HG03039 (cell line): ENCODE measurements at regions not wholly inside any gene's neighbourhood (a gene's known extent, or its start where the extent isn't known, plus 50 kb on each side); places are given as distances from the start of the nearest gene placed in this dataset.

Experiments
- ATAC-seq: cut with Tn5 transposase; IDR thresholded peaks from one replicate; pipeline ENCODE4 v1.9.1; 2021; ENCODE audit warnings: mild to moderate bottlenecking, moderate library complexity; ENCODE audit not compliant: unreplicated experiment

- no peak for ATAC-seq
Measured at GRCh38 chr7:36029853-36030515, 123.1 kb upstream of the EEPD1 start.

- ATAC-seq: no peak
Measured at GRCh38 chr7:36032361-36032818, 120.7 kb upstream of the EEPD1 start.

- no peak for ATAC-seq
Measured at GRCh38 chr7:36034020-36034419, 119.0 kb upstream of the EEPD1 start.

DNA sequence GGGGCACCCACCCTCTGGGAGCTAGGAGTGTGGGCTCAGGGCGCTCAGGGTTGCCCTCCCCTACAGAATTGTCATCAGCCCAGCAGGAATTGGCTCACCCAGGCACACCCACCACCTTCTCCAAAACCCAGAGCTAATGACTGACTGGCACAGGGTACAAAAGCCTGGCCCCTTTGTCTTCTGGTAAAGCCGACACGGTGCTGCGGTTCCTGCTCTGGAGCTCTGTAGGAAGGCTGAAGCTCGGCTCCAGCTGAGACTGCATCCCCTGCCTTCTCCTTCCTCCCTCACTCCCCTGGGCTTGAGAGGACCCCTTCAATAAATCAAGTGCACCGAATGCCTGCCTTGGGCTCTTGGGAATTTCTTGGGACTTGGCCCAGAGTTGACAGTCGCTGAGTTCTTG is 117.9 kb upstream of the EEPD1 start:
- no peak for ATAC-seq

DNA sequence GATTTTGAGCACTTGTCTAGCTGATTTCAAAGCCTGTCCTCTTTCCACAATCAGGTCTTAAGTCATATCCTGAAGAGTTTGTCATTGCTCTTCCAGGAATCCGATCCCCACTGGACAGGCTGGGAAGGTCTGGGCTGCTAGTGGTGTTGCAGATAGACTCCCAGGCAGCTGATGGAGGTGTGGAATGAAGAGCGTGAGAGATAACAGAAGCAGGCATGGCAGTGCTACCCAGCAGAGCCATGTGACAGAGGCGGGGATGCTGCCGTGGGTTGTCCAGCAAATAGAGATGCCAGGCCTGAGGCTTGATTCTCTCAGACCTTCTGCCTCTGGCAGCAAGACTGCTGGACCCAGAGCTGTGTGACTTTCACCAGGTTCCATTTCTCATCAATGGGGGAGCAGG is 116.5 kb upstream of the EEPD1 start:
- ATAC-seq: no peak

DNA sequence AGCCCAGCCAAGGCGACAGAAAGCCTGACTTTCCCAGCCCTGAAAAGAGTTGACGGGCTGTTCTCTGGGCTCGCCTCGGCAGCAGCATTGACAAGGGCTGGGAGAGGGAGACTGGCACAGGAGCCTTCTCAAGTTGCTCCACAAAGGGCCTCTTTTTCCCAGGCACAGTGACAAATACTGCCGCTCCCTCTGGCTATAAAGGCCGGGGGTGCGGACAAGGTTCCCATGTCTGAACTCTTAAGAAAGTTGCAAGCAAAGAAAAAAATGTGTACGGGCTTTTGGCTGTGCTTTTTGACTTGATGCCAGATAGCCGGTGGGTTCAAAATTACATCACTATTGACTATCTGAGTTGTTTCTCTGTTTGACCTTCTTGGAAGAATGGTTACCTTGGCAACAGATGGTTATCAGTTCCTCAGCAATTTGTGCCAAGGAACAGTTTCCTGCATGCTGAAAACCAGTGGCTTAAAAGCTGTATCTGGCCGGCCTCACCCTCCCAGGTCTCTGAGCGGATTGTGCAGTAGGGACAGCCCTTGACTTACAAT is 115.9 kb upstream of the EEPD1 start:
- no peak for ATAC-seq

- no peak for ATAC-seq
Measured at GRCh38 chr7:36038063-36038721, 114.9 kb upstream of the EEPD1 start.

DNA sequence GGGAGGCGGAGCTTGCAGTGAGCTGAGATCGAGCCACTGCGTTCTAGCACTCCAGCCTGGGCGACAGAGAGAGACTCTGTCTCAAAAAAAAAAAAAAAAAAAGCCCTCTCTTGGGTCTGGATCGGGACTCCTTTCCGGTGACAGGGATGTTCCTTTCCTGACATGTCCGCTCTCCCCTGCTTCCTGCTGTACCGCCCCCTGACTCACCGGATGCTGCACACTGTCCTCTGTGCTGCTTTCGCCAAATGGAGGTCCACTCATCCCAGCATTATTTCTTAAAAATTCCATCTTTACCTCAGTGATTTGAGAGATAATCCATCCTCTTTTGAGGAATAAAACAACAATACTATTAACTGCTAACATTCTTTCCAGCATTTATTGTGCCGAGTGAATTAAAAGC is 113.8 kb upstream of the EEPD1 start:
- ATAC-seq: no peak

DNA sequence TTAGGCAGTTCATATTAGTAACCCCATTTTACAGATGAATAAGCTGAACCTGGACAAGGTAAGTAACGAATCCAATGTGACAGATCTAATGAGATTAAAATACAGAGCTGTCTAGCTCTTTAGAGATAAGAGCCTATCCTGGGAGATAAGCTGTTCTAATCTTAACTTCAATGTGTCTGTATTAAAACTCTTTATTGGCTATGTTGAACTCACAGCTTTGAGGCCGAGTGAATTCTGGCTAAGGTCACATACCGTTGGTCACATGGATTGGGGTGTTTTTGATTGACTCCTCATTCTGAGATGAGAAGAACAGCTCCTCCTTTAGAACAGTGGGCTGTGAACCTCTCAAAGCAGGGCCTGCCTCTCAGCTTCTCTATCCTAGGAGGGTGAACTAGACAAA is 113.4 kb upstream of the EEPD1 start:
- ATAC-seq: no peak

GRCh38 chr7:36040679-36041078 is 112.4 kb upstream of the EEPD1 start:
- ATAC-seq: no peak

GRCh38 chr7:36044101-36044892 is 108.8 kb upstream of the EEPD1 start:
- no peak for ATAC-seq

GRCh38 chr7:36045326-36045725 is 107.7 kb upstream of the EEPD1 start:
- ATAC-seq: no peak

GRCh38 chr7:36045830-36046341 is 107.2 kb upstream of the EEPD1 start:
- ATAC-seq: no peak

DNA sequence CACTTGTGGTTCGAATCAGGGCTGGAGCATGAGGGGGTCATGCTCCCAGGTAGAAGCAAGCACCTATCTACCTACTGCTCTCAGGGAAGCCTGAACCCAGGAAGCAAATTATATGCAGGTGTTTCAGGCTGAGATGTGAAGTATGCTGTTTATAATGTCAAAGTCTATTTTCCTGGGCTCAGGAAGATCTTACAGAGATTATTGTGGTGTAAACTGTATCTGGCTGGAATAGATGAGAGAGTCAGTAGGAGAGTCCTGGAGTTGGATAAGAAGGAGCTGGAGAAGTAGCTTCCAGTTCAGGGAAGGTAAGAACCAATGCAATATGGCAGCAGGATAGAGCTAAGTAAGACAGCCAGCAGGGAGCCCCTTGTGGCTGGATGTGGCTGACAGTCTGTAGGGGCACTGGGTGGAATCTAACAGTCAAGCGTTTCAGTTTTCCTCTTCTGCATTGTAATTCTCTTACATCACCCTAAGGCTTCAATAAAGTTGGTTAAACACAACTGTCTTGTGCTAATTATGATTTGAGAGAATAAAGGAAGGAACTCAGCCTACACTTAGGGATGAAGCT is 105.9 kb upstream of the EEPD1 start:
- ATAC-seq: no peak

DNA sequence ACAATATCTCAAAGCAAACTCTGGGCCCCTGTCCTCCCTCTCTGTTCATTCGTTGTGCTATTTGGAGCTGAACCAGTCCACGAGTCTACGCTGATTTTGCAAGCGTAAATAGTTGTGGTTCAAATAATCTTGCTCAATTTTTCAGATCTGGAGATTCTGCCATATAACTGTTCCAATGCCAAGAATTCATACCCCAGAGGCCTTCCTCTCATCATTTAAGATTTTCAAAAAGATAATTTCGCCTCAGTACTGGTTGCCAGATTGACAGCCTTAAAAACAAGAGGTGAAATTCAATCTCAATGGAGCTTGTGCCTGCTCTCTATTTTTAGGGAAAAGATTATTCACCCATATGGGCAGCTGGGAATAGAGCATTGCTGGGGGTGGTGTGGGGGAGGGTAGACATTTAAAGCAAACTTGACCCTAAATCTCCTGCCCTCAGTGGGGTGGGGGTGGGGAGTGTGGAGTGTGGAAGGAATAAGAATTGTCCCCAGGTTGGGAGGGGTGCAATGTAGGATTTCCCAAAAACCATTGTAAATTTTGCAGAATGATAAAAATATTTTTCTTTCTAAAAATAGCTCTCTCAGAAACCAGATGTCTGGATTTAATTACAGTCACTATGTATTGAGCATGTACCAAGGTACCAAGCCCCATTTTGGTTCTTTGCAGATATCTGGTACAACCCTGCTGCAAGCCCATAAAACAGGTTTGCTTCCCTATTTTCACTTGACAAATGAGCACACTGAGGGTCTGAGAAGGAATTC is 104.7 kb upstream of the EEPD1 start:
- ATAC-seq: no peak

DNA sequence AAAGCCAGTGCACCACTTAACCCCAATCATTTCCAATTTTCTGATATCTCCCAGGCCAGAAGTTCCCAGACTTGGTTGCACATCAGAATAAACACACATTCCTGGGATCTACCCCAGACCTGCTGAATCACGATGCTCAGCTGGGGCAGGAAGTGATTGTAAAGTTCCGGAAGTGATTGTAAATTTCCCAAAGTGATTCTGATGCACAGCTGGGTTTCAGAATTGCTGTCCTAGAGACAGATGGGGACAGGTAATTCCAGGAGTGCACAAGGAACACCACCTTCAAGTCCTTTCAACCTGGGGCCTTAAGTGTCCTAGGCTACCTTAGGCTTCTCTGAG is 104.2 kb upstream of the EEPD1 start:
- no peak for ATAC-seq

GRCh38 chr7:36051501-36051900 is 101.6 kb upstream of the EEPD1 start:
- no peak for ATAC-seq

DNA sequence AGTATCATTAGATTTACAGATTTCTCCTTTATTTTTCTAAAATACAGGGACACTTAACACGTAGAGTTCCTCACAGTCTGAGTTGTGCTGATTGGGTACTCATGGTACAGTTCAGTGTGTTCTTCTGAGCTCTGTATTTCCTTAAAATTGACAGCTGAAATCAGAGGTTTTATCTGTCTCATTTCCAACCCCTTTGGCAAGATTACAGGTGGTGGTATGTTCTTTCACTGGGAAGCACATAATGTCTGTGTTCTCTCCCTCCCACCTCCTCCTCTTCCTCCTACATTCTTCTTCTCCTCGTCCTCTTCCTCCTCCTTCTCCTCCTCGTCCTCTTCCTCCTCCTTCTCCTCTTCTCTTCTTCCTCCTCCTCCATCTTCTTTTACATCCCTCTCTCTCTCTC is 99.5 kb upstream of the EEPD1 start:
- ATAC-seq: no peak

DNA sequence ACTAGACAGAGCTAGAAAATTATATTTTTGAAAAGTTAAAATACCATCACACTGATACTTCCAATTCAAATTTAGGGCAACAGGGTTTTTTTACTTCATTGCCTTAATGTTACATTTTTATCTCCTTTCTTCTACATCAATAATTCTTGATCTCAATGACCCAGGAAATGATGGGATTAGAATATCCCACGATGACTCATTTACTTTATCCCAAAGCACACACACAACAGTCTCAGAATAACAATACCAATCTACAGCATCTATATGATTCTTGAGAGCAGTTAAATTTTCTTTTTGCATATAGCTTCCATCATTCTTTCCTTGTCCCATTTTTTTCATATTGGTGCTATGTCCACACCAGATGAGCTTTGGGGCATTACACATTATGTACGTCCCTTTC is 98.4 kb upstream of the EEPD1 start:
- ATAC-seq: no peak

GRCh38 chr7:36055207-36055606 is 97.8 kb upstream of the EEPD1 start:
- no peak for ATAC-seq

- ATAC-seq: no peak
Measured at GRCh38 chr7:36057323-36057722, 95.7 kb upstream of the EEPD1 start.
